ENCODE measurements at regions not wholly inside any gene's neighbourhood (a gene's known extent, or its start where the extent isn't known, plus 50 kb on each side); places are given as distances from the start of the nearest gene placed in this dataset.

DNA sequence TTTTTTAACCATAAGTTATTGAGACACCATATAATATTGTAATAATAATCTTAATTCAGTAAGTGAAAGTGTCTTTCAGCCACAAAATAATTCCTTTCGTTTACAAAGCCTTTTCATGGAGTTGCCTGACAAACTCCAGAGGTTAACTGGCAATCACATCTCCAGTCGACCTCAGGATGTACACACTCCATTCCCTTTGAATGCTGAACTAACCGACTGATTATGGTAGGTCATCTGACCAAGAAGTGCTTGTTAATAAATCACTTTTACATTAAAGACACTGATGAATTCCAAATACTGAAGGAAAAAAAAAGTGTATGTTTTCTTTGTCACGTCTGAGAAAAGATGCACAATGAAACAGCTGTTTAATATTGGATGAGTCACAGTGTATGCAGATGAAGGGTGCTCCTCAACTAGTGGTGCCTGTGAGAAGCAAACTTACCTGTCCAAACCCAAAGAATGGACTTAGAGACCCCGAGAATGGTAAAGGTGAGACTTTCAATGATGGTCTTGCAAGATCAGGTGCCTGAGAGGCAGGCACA lies 348.1 kb upstream of the VWC2 start:
- DNase-seq (ENCODE audit: low spot score in 2 of 2) = no peak
- WGBS, 2 donors = 61% methylated on average over 5 of the region's 5 CpGs
- intact Hi-C loops (cut with DNase I; ENCODE audit: low total_unique reads) = no loop called here
- no peak for TF ChIP-seq POLR2A (IDR thresholded peaks at IDR 0.05)
- no peak overlapping the region for H3K4me3 ChIP-seq (ENCODE audit: low read depth, poor library complexity, severe bottlenecking)

GRCh38 chr7:49432254-49432653 lies 341.2 kb upstream of the VWC2 start:
- DNase-seq (ENCODE audit: low spot score in 2 of 2) = no peak
- intact Hi-C loops (cut with DNase I; ENCODE audit: low total_unique reads) = no loop called here
- no peak overlapping the region for H3K4me3 ChIP-seq (ENCODE audit: low read depth, poor library complexity, severe bottlenecking)
- 92 to 96% methylated on average over 4 of the region's 4 CpGs for WGBS, 2 donors
- TF ChIP-seq, protein P1, sequence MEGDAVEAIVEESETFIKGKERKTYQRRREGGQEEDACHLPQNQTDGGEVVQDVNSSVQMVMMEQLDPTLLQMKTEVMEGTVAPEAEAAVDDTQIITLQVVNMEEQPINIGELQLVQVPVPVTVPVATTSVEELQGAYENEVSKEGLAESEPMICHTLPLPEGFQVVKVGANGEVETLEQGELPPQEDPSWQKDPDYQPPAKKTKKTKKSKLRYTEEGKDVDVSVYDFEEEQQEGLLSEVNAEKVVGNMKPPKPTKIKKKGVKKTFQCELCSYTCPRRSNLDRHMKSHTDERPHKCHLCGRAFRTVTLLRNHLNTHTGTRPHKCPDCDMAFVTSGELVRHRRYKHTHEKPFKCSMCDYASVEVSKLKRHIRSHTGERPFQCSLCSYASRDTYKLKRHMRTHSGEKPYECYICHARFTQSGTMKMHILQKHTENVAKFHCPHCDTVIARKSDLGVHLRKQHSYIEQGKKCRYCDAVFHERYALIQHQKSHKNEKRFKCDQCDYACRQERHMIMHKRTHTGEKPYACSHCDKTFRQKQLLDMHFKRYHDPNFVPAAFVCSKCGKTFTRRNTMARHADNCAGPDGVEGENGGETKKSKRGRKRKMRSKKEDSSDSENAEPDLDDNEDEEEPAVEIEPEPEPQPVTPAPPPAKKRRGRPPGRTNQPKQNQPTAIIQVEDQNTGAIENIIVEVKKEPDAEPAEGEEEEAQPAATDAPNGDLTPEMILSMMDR (IDR thresholded peaks at IDR 0.05) = no peak
- no peak for TF ChIP-seq POLR2A (IDR thresholded peaks at IDR 0.05)

DNA sequence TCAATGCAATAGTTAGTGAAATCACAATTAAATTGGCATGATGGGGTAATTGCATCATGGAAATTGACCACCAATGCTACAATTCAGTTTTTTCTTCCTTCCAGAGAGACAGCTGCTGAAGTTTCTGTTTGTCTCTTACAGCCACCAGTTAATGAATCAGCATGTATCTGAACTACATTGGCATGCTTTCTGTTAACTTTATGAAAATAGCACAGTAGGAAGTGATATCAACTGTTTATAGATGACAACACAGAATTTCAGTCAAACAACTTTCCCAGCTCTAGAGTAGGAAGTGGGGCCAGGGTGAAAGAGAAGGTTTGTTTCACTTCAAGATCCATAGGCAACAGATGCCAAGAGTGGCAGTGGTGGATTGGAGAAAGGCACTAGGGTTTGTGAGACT lies 339.6 kb upstream of the VWC2 start:
- intact Hi-C loops (cut with DNase I; ENCODE audit: low total_unique reads) = no loop called here

DNA sequence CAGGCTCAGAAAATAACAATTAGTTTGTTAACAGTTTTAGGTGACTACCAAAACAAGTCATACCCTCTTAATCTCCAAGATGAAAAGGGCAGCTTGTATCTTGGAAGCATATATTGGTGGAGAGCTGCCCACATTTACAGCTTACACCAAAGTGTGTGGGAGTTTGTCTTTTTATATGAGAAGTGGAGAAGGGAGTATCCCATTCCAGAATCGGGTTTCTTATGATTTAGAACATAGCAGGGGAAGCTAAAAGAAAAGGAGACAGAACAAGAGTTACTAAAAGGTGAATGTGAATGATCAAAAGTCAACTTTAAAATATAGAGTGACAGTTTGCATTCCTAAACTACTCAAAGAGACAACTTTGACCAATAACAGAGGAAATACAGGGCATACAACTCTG lies 338.6 kb upstream of the VWC2 start:
- no peak for TF ChIP-seq POLR2A (IDR thresholded peaks at IDR 0.05)
- TF ChIP-seq, protein P1 (IDR thresholded peaks at IDR 0.05) = no peak
- 30 to 52% methylated on average over 1 of the region's 1 CpG for WGBS, 2 donors
- DNase-seq (ENCODE audit: low spot score in 2 of 2) = no peak
- intact Hi-C loops (cut with DNase I; ENCODE audit: low total_unique reads) = no loop called here
- H3K4me3 ChIP-seq (ENCODE audit: low read depth, poor library complexity, severe bottlenecking) = no peak overlapping the region

More for the DNA sequence above, 339.6 kb upstream of the VWC2 start:
- no peak for TF ChIP-seq POLR2A (IDR thresholded peaks at IDR 0.05)
- TF ChIP-seq, protein P1 (IDR thresholded peaks at IDR 0.05) = no peak
- no peak for DNase-seq (ENCODE audit: low spot score in 2 of 2)
- no peak overlapping the region for H3K4me3 ChIP-seq (ENCODE audit: low read depth, poor library complexity, severe bottlenecking)

GRCh38 chr7:49438281-49438680 lies 335.2 kb upstream of the VWC2 start:
- 92% methylated on average over 4 of the region's 4 CpGs for WGBS, 2 donors
- intact Hi-C loops (cut with DNase I; ENCODE audit: low total_unique reads) = no loop called here
- no peak overlapping the region for H3K4me3 ChIP-seq (ENCODE audit: low read depth, poor library complexity, severe bottlenecking)
- no peak for TF ChIP-seq POLR2A (IDR thresholded peaks at IDR 0.05)
- DNase-seq (ENCODE audit: low spot score in 2 of 2) = no peak

DNA sequence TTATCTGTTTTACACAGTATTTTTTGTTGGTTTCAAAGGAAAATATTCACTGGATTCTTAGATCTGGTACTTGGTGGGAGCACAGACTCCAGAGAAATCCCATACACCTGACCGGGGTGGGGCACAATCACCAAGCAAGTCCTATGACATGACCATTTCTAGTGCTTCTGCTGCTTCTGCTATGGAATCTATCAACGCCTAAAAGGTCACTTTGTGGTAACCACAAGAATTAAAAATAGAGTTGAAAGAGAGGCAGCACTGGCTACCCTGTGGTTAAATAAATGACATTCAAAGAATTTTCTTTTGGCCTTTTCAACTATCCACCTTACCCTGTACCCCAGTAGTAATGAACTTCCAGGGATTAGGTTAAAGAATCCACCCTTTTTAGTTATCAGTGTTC lies 329.9 kb upstream of the VWC2 start:
- DNase-seq (ENCODE audit: low spot score in 2 of 2) = no peak
- 63 to 93% methylated on average over 2 of the region's 2 CpGs for WGBS, 2 donors
- no peak for TF ChIP-seq POLR2A (IDR thresholded peaks at IDR 0.05)
- TF ChIP-seq, protein P1 (IDR thresholded peaks at IDR 0.05) = no peak
- H3K4me3 ChIP-seq (ENCODE audit: low read depth, poor library complexity, severe bottlenecking) = no peak overlapping the region
- intact Hi-C loops (cut with DNase I; ENCODE audit: low total_unique reads) = no loop called here

DNA sequence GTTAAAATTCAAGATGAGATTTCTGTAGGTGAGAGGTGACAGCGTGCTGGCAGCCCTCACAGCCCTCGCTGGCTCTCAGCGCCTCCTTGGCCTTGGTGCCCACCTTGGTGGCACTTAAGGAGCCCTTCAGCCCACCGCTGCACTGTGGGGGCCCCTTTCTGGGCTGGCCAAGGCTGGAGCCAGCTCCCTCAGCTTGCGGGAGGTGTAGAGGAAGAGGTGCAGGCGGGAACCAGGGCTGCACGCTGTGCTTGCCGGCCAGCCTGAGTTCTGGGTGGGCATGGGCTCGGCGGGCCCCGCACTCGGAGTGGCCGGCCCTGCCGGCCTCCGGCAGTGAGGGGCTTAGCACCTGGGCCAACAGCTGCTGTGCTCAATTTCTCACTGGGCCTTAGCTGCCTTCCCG lies 320.0 kb upstream of the VWC2 start:
- intact Hi-C loops (cut with DNase I; ENCODE audit: low total_unique reads) = no loop called here
- 87 to 96% methylated on average over 5 to 8 of the region's 16 CpGs for WGBS, 2 donors
- H3K4me3 ChIP-seq (ENCODE audit: low read depth, poor library complexity, severe bottlenecking) = no peak overlapping the region
- no peak for DNase-seq (ENCODE audit: low spot score in 2 of 2)
- TF ChIP-seq POLR2A (IDR thresholded peaks at IDR 0.05) = no peak
- TF ChIP-seq, protein P1 (IDR thresholded peaks at IDR 0.05) = no peak
